Loucy (cell line): ENCODE measurements at regions not wholly inside any gene's neighbourhood (a gene's known extent, or its start where the extent isn't known, plus 50 kb on each side); places are given as distances from the start of the nearest gene placed in this dataset.

Experiments used
- H2AFZ ChIP-seq: fragments of 200-600 bp; sonication (generic); 2 replicates; pipeline ENCODE4 v1.6.0; 2016; ENCODE audit warnings: antibody characterized with exemption, mild to moderate bottlenecking, low read length, moderate library complexity
- H3F3A ChIP-seq: fragments of 200-600 bp; 2 replicates; pipeline ENCODE4 v1.6.0; 2016; ENCODE audit warnings: antibody characterized with exemption, low read depth, mild to moderate bottlenecking
- H3K27me3 ChIP-seq: fragments of 200-600 bp; sonication (generic); 2 replicates; pipeline ENCODE4 v1.6.1; 2014; ENCODE audit warnings: low read length, mild to moderate bottlenecking; ENCODE audit not compliant: insufficient read depth, poor library complexity, severe bottlenecking
- H3K36me3 ChIP-seq: fragments of 200-600 bp; sonication (generic); 2 replicates; pipeline ENCODE4 v1.6.1; 2016; ENCODE audit warnings: low read length; ENCODE audit not compliant: insufficient read depth
- H3K4me1 ChIP-seq: fragments of 200-600 bp; sonication (generic); 2 replicates; pipeline ENCODE4 v1.5.1; 2014; ENCODE audit warnings: low read length, mild to moderate bottlenecking; ENCODE audit not compliant: insufficient read depth, poor library complexity, severe bottlenecking
- H3K4me2 ChIP-seq: fragments of 200-600 bp; sonication (generic); 2 replicates; pipeline ENCODE4 v1.6.0; 2014; ENCODE audit warnings: antibody characterized with exemption, low read length, low read depth, mild to moderate bottlenecking; ENCODE audit not compliant: poor library complexity, severe bottlenecking
- H3K4me3 ChIP-seq: fragments of 200-600 bp; sonication (generic); 2 replicates; pipeline ENCODE4 v1.5.1; 2014; ENCODE audit warnings: low read length, mild to moderate bottlenecking, mixed read lengths; ENCODE audit not compliant: poor library complexity, severe bottlenecking
- H3K79me2 ChIP-seq: fragments of 200-600 bp; sonication (generic); 2 replicates; pipeline ENCODE4 v1.6.1; 2014; ENCODE audit warnings: low read length; ENCODE audit not compliant: insufficient read depth
- H3K9ac ChIP-seq: fragments of 200-600 bp; sonication (generic); 2 replicates; pipeline ENCODE4 v1.6.0; 2014; ENCODE audit warnings: mild to moderate bottlenecking, low read depth, low read length, moderate library complexity; ENCODE audit not compliant: poor library complexity, severe bottlenecking
- H3K9me2 ChIP-seq: fragments of 200-600 bp; sonication (generic); replicated peaks from 2 replicates; pipeline ENCODE4 v1.6.1; 2016; ENCODE audit warnings: low read depth, low read length, mixed read lengths
- H3K9me3 ChIP-seq: fragments of 200-600 bp; sonication (generic); 2 replicates; pipeline ENCODE4 v1.6.1; 2014; ENCODE audit warnings: mild to moderate bottlenecking, antibody characterized with exemption, low read length, low read depth; ENCODE audit not compliant: insufficient read depth
- H4K20me1 ChIP-seq: fragments of 200-600 bp; sonication (generic); 2 replicates; pipeline ENCODE4 v1.6.0; 2014; ENCODE audit warnings: antibody characterized with exemption, low read length, mild to moderate bottlenecking; ENCODE audit not compliant: insufficient read depth, poor library complexity, severe bottlenecking
- CTCF ChIP-seq: fragments of 200-600 bp; sonication (generic); conservative IDR thresholded peaks from 2 replicates; pipeline ENCODE4 v1.5.1; 2014; ENCODE audit warnings: mild to moderate bottlenecking, antibody characterized with exemption, low read length
- EZH2phosphoT487 ChIP-seq: fragments of 200-600 bp; IDR thresholded peaks from 2 replicates; pipeline ENCODE4 v1.6.1; 2018; ENCODE audit warnings: antibody characterized with exemption, mild to moderate bottlenecking, moderate library complexity, borderline replicate concordance

- no peak for TF ChIP-seq CTCF
- no peak for TF ChIP-seq EZH2phosphoT487
- no peak overlapping the region for H3K9ac ChIP-seq
- H2AFZ ChIP-seq, result no peak overlapping the region
- no peaks in the 10 kb centered on the region for H3K9me2 ChIP-seq
- no peaks in the 10 kb centered on the region for H3K36me3 ChIP-seq
- H3K4me3 ChIP-seq, result no peak overlapping the region
- H3K27me3 ChIP-seq, result no peaks in the 10 kb centered on the region
- H3K9me3 ChIP-seq, result no peaks in the 10 kb centered on the region
- no peaks in the 10 kb centered on the region for H3K4me1 ChIP-seq
- H3K79me2 ChIP-seq, result no peaks in the 10 kb centered on the region
- no peak overlapping the region for H3K4me2 ChIP-seq
- no peaks in the 10 kb centered on the region for H3F3A ChIP-seq
- H4K20me1 ChIP-seq, result no peaks in the 10 kb centered on the region
Observed at GRCh38 chr4:13309751-13310150, 174.4 kb downstream of the RAB28 start.

GRCh38 chr4:13306356-13306755, 177.8 kb downstream of the RAB28 start:
- Histone ChIP-seq H4K20me1 (no peaks in the 10 kb centered on the region), H3K9me2 (no peaks in the 10 kb centered on the region), H3F3A (no peaks in the 10 kb centered on the region), H3K4me3 (no peak overlapping the region), H3K27me3 (no peaks in the 10 kb centered on the region), H3K4me1 (no peaks in the 10 kb centered on the region), H3K79me2 (no peaks in the 10 kb centered on the region), H2AFZ (no peak overlapping the region), H3K36me3 (no peaks in the 10 kb centered on the region), H3K4me2 (no peak overlapping the region), H3K9ac (no peak overlapping the region), H3K9me3 (no peaks in the 10 kb centered on the region)
- TF ChIP-seq CTCF, result no peak
- TF ChIP-seq EZH2phosphoT487, result no peak

GRCh38 chr4:13302876-13303275, 181.3 kb downstream of the RAB28 start:
- Histone ChIP-seq H3K4me2 (no peak overlapping the region), H3K9me3 (no peaks in the 10 kb centered on the region), H3K4me1 (no peaks in the 10 kb centered on the region), H3K9me2 (no peaks in the 10 kb centered on the region), H3K4me3 (no peak overlapping the region), H3K36me3 (no peaks in the 10 kb centered on the region), H3K79me2 (no peaks in the 10 kb centered on the region), H4K20me1 (no peaks in the 10 kb centered on the region), H3K27me3 (no peaks in the 10 kb centered on the region), H3F3A (no peaks in the 10 kb centered on the region), H3K9ac (no peak overlapping the region), H2AFZ (no peak overlapping the region)
- TF ChIP-seq EZH2phosphoT487 (no peak), CTCF (no peak)
